GM18873 (cell line): ENCODE measurements at regions not wholly inside any gene's neighbourhood (a gene's known extent, or its start where the extent isn't known, plus 50 kb on each side); places are given as distances from the start of the nearest gene placed in this dataset.
"Not testable (repeated sequence)": the region's sequence is repeated elsewhere in the genome, so short reads cannot be mapped to it uniquely, and the experiment has no call there.

Source experiments
- ATAC-seq: cut with Tn5 transposase; IDR thresholded peaks from one replicate; pipeline ENCODE4 v1.9.1; 2021; ENCODE audit warnings: mild to moderate bottlenecking, moderate library complexity, moderate number of reproducible peaks; ENCODE audit not compliant: unreplicated experiment, low FRiP score

GRCh38 chr3:61438253-61439121, 122.9 kb upstream of the PTPRG start:
- no peak for ATAC-seq

GRCh38 chr3:61439122-61439458, 122.3 kb upstream of the PTPRG start:
- ATAC-seq: no peak

- no peak for ATAC-seq
These were observed 118.7 kb upstream of the PTPRG start for GRCh38 chr3:61442696-61443095.

GRCh38 chr3:61443886-61444285, 117.5 kb upstream of the PTPRG start:
- no peak for ATAC-seq

- no peak for ATAC-seq
These were observed 116.6 kb upstream of the PTPRG start for GRCh38 chr3:61444782-61445181.

- ATAC-seq: no peak
These were observed 115.4 kb upstream of the PTPRG start for GRCh38 chr3:61445924-61446323.

- no peak for ATAC-seq
These were observed 115.0 kb upstream of the PTPRG start for GRCh38 chr3:61446341-61446740.

- ATAC-seq: no peak
These were observed 113.0 kb upstream of the PTPRG start for GRCh38 chr3:61448378-61448777.

GRCh38 chr3:61449327-61450040, 111.9 kb upstream of the PTPRG start:
- no peak for ATAC-seq

- no peak for ATAC-seq
These were observed 110.5 kb upstream of the PTPRG start for GRCh38 chr3:61450866-61451265.

- ATAC-seq: no peak
These were observed 109.5 kb upstream of the PTPRG start for GRCh38 chr3:61451841-61452240.

GRCh38 chr3:61452535-61453090, 108.8 kb upstream of the PTPRG start:
- no peak for ATAC-seq

- ATAC-seq: no peak
These were observed 107.3 kb upstream of the PTPRG start for GRCh38 chr3:61454006-61454585.

GRCh38 chr3:61454801-61455200, 106.6 kb upstream of the PTPRG start:
- ATAC-seq: no peak

- no peak for ATAC-seq
These were observed 100.7 kb upstream of the PTPRG start for GRCh38 chr3:61460636-61461035.

GRCh38 chr3:61463191-61463590, 98.2 kb upstream of the PTPRG start:
- ATAC-seq: no peak

- no peak for ATAC-seq
These were observed 96.7 kb upstream of the PTPRG start for GRCh38 chr3:61464518-61465140.

- no peak for ATAC-seq
These were observed 95.0 kb upstream of the PTPRG start for GRCh38 chr3:61466357-61466756.

GRCh38 chr3:61483997-61484396, 77.4 kb upstream of the PTPRG start:
- no peak for ATAC-seq

- ATAC-seq: no peak
These were observed 68.0 kb upstream of the PTPRG start for GRCh38 chr3:61493339-61493738.

- ATAC-seq: not testable (repeated sequence)
These were observed 67.1 kb upstream of the PTPRG start for GRCh38 chr3:61494309-61494708.
